DOHH2 (cell line): ENCODE measurements at regions not wholly inside any gene's neighbourhood (a gene's known extent, or its start where the extent isn't known, plus 50 kb on each side); places are given as distances from the start of the nearest gene placed in this dataset.

Experiments used
- H3F3A ChIP-seq: fragments of 200-600 bp; sonication (generic), shearing (Covaris generic); 2 replicates; pipeline ENCODE4 v1.6.0; 2016; ENCODE audit warnings: antibody characterized with exemption, mild to moderate bottlenecking; ENCODE audit not compliant: control insufficient read depth, insufficient read depth
- H3K27ac ChIP-seq: fragments of 200-600 bp; sonication (generic); 2 replicates; pipeline ENCODE4 v1.5.1; 2014; ENCODE audit warnings: low read depth, mild to moderate bottlenecking, low read length, moderate library complexity
- H3K27me3 ChIP-seq: fragments of 200-600 bp; sonication (generic); 2 replicates; pipeline ENCODE4 v1.6.1; 2014; ENCODE audit warnings: mild to moderate bottlenecking, low read length, mixed read lengths; ENCODE audit not compliant: control insufficient read depth
- H3K36me3 ChIP-seq: fragments of 200-600 bp; sonication (generic); 2 replicates; pipeline ENCODE4 v1.6.1; 2014; ENCODE audit warnings: mild to moderate bottlenecking, low read length, moderate library complexity, mixed read lengths; ENCODE audit not compliant: control insufficient read depth
- H3K4me1 ChIP-seq: fragments of 200-600 bp; sonication (generic); 2 replicates; pipeline ENCODE4 v1.6.1; 2014; ENCODE audit warnings: mild to moderate bottlenecking, low read length, mixed read lengths; ENCODE audit not compliant: control insufficient read depth
- H3K4me2 ChIP-seq: fragments of 200-600 bp; sonication (generic); 2 replicates; pipeline ENCODE4 v1.6.0; 2014; ENCODE audit warnings: mild to moderate bottlenecking, low read length, moderate library complexity
- H3K4me3 ChIP-seq: fragments of 200-600 bp; sonication (generic); 2 replicates; pipeline ENCODE4 v1.5.1; 2014; ENCODE audit warnings: mild to moderate bottlenecking, low read length, mixed read lengths
- H3K79me2 ChIP-seq: fragments of 200-600 bp; sonication (generic); 2 replicates; pipeline ENCODE4 v1.6.1; 2014; ENCODE audit warnings: mild to moderate bottlenecking, low read length, mixed read lengths; ENCODE audit not compliant: control insufficient read depth
- H3K9me2 ChIP-seq: fragments of 200-600 bp; sonication (generic); replicated peaks from 2 replicates; pipeline ENCODE4 v1.6.1; 2014; ENCODE audit warnings: mild to moderate bottlenecking, low read length, mixed read lengths; ENCODE audit not compliant: control insufficient read depth
- H3K9me3 ChIP-seq: fragments of 200-600 bp; sonication (generic); 2 replicates; pipeline ENCODE4 v1.6.1; 2014; ENCODE audit warnings: antibody characterized with exemption, low read length, mixed read lengths; ENCODE audit not compliant: control insufficient read depth, insufficient read depth
- H4K20me1 ChIP-seq: fragments of 200-600 bp; sonication (generic); 2 replicates; pipeline ENCODE4 v1.6.0; 2014; ENCODE audit warnings: low read depth, mild to moderate bottlenecking, antibody characterized with exemption, low read length, moderate library complexity; ENCODE audit not compliant: control insufficient read depth, insufficient read depth
- CTCF ChIP-seq: fragments of 200-600 bp; sonication (generic); IDR thresholded peaks from one replicate; pipeline ENCODE4 v1.5.1; 2014; ENCODE audit warnings: antibody characterized with exemption, mild to moderate bottlenecking, low read depth, low read length; ENCODE audit not compliant: poor library complexity, severe bottlenecking
- EZH2phosphoT487 ChIP-seq: fragments of 200-600 bp; sonication (generic); IDR thresholded peaks from 2 replicates; pipeline ENCODE4 v1.6.1; 2017; ENCODE audit warnings: borderline replicate concordance, mild to moderate bottlenecking, antibody characterized with exemption, low read length, moderate library complexity, mixed read lengths

GRCh38 chr2:180577567-180577966 lies 402.8 kb upstream of the UBE2E3 start:
- Histone ChIP-seq H3F3A (no peaks in the 10 kb centered on the region), H3K27ac (no peak overlapping the region), H3K4me2 (no peak overlapping the region), H3K4me3 (no peak overlapping the region), H3K79me2 (no peaks in the 10 kb centered on the region), H3K36me3 (no peaks in the 10 kb centered on the region), H3K9me2 (no peaks in the 10 kb centered on the region), H3K27me3 (no peaks in the 10 kb centered on the region), H3K4me1 (no peaks in the 10 kb centered on the region), H4K20me1 (no peaks in the 10 kb centered on the region), H3K9me3 (no peaks in the 10 kb centered on the region; the same call in 1 of the 2 replicates)
- TF ChIP-seq CTCF (no peak), EZH2phosphoT487 (no peak)

GRCh38 chr2:180573951-180574350 lies 406.5 kb upstream of the UBE2E3 start:
- H3K27ac ChIP-seq, result no peak overlapping the region
- no peak for TF ChIP-seq CTCF
- TF ChIP-seq EZH2phosphoT487, result no peak
- H3F3A ChIP-seq, result no peaks in the 10 kb centered on the region
- H3K27me3 ChIP-seq, result no peaks in the 10 kb centered on the region
- H3K4me2 ChIP-seq, result no peak overlapping the region
- no peaks in the 10 kb centered on the region for H4K20me1 ChIP-seq
- no peaks in the 10 kb centered on the region for H3K79me2 ChIP-seq
- no peaks in the 10 kb centered on the region for H3K9me2 ChIP-seq
- H3K4me1 ChIP-seq, result no peaks in the 10 kb centered on the region
- no peaks in the 10 kb centered on the region; the same call in 1 of the 2 replicates for H3K9me3 ChIP-seq
- H3K36me3 ChIP-seq, result no peaks in the 10 kb centered on the region
- H3K4me3 ChIP-seq, result no peak overlapping the region

GRCh38 chr2:180572346-180572745 lies 408.1 kb upstream of the UBE2E3 start:
- Histone ChIP-seq H3F3A (no peaks in the 10 kb centered on the region), H3K4me2 (no peak overlapping the region), H3K9me2 (no peaks in the 10 kb centered on the region), H4K20me1 (no peaks in the 10 kb centered on the region), H3K36me3 (no peaks in the 10 kb centered on the region), H3K27me3 (no peaks in the 10 kb centered on the region), H3K9me3 (no peaks in the 10 kb centered on the region), H3K4me3 (no peak overlapping the region), H3K27ac (no peak overlapping the region), H3K4me1 (no peaks in the 10 kb centered on the region), H3K79me2 (no peaks in the 10 kb centered on the region)
- no peak for TF ChIP-seq EZH2phosphoT487
- TF ChIP-seq CTCF, result no peak

- H3F3A ChIP-seq, result no peaks in the 10 kb centered on the region
- H3K36me3 ChIP-seq, result no peaks in the 10 kb centered on the region
- no peaks in the 10 kb centered on the region for H3K9me3 ChIP-seq
- no peaks in the 10 kb centered on the region for H3K27me3 ChIP-seq
- no peaks in the 10 kb centered on the region for H3K9me2 ChIP-seq
- H4K20me1 ChIP-seq, result no peaks in the 10 kb centered on the region
- no peak overlapping the region for H3K4me3 ChIP-seq
- no peak for TF ChIP-seq EZH2phosphoT487
- no peak for TF ChIP-seq CTCF
- H3K4me2 ChIP-seq, result no peak overlapping the region
- no peaks in the 10 kb centered on the region for H3K79me2 ChIP-seq
- H3K4me1 ChIP-seq, result no peaks in the 10 kb centered on the region
- H3K27ac ChIP-seq, result no peak overlapping the region
Observed at GRCh38 chr2:180571559-180571958, 408.8 kb upstream of the UBE2E3 start.
